IMR-90 (cell line): ENCODE measurements at regions not wholly inside any gene's neighbourhood (a gene's known extent, or its start where the extent isn't known, plus 50 kb on each side); places are given as distances from the start of the nearest gene placed in this dataset.

ENCODE experiments used
- ATAC-seq: fragments of 200-7000 bp; cut with Tn5 transposase; 2 replicates; pipeline ENCODE4 v1.9.1; 2020; ENCODE audit warnings: low read depth, mild to moderate bottlenecking, moderate library complexity
- BruUV-seq: library from RNA; stranded (reverse); fragments of 400-500 nt; replicated peaks from 2 replicates; lab custom pipeline; 2021; lab: Mats Ljungman, UMichigan
- CTCF ChIA-PET: fragments of 300-600 bp; formaldehyde crosslinking; extraction: SDS; loops from one replicate; lab custom pipeline; 2021; ENCODE audit warnings: antibody characterized with exemption; lab: Yijun Ruan, JAX
- POLR2A ChIA-PET: fragments of 300-600 bp; sonication (Branson Sonifier 250); formaldehyde crosslinking; loops from one replicate; lab custom pipeline; 2022; ENCODE audit warnings: antibody characterized with exemption; ENCODE audit not compliant: unreplicated experiment; lab: Charles Lee
- DNase-seq: peaks from one replicate; pipeline ENCODE4 v3.0.0; 2013
- H2AFZ ChIP-seq: replicated peaks from 2 replicates; pipeline ENCODE3; 2013; ENCODE audit warnings: low read length, mild to moderate bottlenecking; ENCODE audit not compliant: poor library complexity
- H2AK5ac ChIP-seq: 2 replicates; pipeline ENCODE4 v1.6.1; 2013; ENCODE audit warnings: low read depth, low read length, inconsistent platforms
- H2AK9ac ChIP-seq: replicated peaks from 2 replicates; pipeline ENCODE3; 2013; ENCODE audit warnings: mild to moderate bottlenecking, low read depth, low read length, moderate library complexity; ENCODE audit not compliant: poor library complexity
- H2BK120ac ChIP-seq: 2 replicates; pipeline ENCODE4 v1.6.1; 2013; ENCODE audit warnings: low read depth, low read length, inconsistent platforms
- H2BK15ac ChIP-seq: 3 replicates; pipeline ENCODE4 v1.6.1; 2013; ENCODE audit warnings: low read depth, low read length, inconsistent platforms
- H2BK20ac ChIP-seq: 2 replicates; pipeline ENCODE4 v1.6.1; 2013; ENCODE audit warnings: low read depth, mild to moderate bottlenecking, inconsistent platforms, low read length, moderate library complexity
- H2BK5ac ChIP-seq: 2 replicates; pipeline ENCODE4 v1.6.1; 2013; ENCODE audit warnings: mild to moderate bottlenecking, low read depth, low read length, inconsistent platforms; ENCODE audit not compliant: poor library complexity, severe bottlenecking
- H3K14ac ChIP-seq: replicated peaks from 2 replicates; pipeline ENCODE4 v1.6.1; 2013; ENCODE audit warnings: low read depth, low read length, inconsistent platforms
- H3K18ac ChIP-seq: 2 replicates; pipeline ENCODE4 v1.6.1; 2013; ENCODE audit warnings: low read depth, low read length, control low read depth
- H3K23ac ChIP-seq: 2 replicates; pipeline ENCODE4 v1.6.1; 2013; ENCODE audit warnings: low read depth, low read length, inconsistent platforms
- H3K27ac ChIP-seq: 2 replicates; pipeline ENCODE4 v1.5.1; 2013; ENCODE audit warnings: mild to moderate bottlenecking, control low read depth, low read length; ENCODE audit not compliant: insufficient read depth
- H3K27me3 ChIP-seq: 2 replicates; pipeline ENCODE4 v1.6.1; 2013; ENCODE audit warnings: low read length; ENCODE audit not compliant: control insufficient read depth, insufficient read depth
- H3K36me3 ChIP-seq: 2 replicates; pipeline ENCODE4 v1.6.1; 2013; ENCODE audit warnings: low read length, mixed read lengths; ENCODE audit not compliant: control insufficient read depth, insufficient read depth
- H3K4ac ChIP-seq: 2 replicates; pipeline ENCODE4 v1.6.1; 2013; ENCODE audit warnings: low read depth, low read length, inconsistent platforms
- H3K4me1 ChIP-seq: 2 replicates; pipeline ENCODE4 v1.6.1; 2013; ENCODE audit warnings: low read length, mixed read lengths; ENCODE audit not compliant: control insufficient read depth, insufficient read depth
- H3K4me2 ChIP-seq: 2 replicates; pipeline ENCODE4 v1.6.1; 2013; ENCODE audit warnings: low read depth, mild to moderate bottlenecking, control low read depth, low read length, moderate library complexity
- H3K4me3 ChIP-seq: 2 replicates; pipeline ENCODE4 v1.5.1; 2013; ENCODE audit warnings: low read depth, mild to moderate bottlenecking, control low read depth, low read length, moderate library complexity; ENCODE audit not compliant: insufficient read depth
- H3K56ac ChIP-seq: 2 replicates; pipeline ENCODE4 v1.6.1; 2013; ENCODE audit warnings: low read length, inconsistent platforms; ENCODE audit not compliant: insufficient read depth; ENCODE audit errors: extremely low read depth
- H3K79me1 ChIP-seq, 2 experiments: 2 replicates each; pipeline ENCODE4 v1.6.1; 2013; ENCODE audit warnings: low read length in 2 of 2, inconsistent platforms in 1 of 2, low read depth in 1 of 2
- H3K9ac ChIP-seq: 2 replicates; pipeline ENCODE4 v1.6.1; 2013; ENCODE audit warnings: low read depth, low read length, control low read depth
- H3K9me1 ChIP-seq: 2 replicates; pipeline ENCODE4 v1.6.1; 2013; ENCODE audit warnings: low read length, inconsistent platforms; ENCODE audit not compliant: insufficient read depth
- H3K9me3 ChIP-seq: 2 replicates; pipeline ENCODE4 v1.6.1; 2013; ENCODE audit warnings: low read length; ENCODE audit not compliant: control insufficient read depth, insufficient read depth
- H4K20me1 ChIP-seq: 2 replicates; pipeline ENCODE4 v1.6.1; 2013; ENCODE audit warnings: low read length, inconsistent platforms; ENCODE audit not compliant: insufficient read depth
- H4K5ac ChIP-seq: 2 replicates; pipeline ENCODE4 v1.6.1; 2013; ENCODE audit warnings: mild to moderate bottlenecking, low read depth, low read length, control low read depth
- H4K8ac ChIP-seq, 2 experiments: 2 replicates each; pipeline ENCODE4 v1.6.1; 2013; ENCODE audit warnings: low read depth in 2 of 2, low read length in 2 of 2, control low read depth in 1 of 2, inconsistent platforms in 1 of 2
- H4K91ac ChIP-seq: 2 replicates; pipeline ENCODE4 v1.6.1; 2013; ENCODE audit warnings: low read depth, low read length, inconsistent platforms; ENCODE audit not compliant: insufficient read depth
- FOS ChIP-seq: fragments of 150-350 bp; IDR thresholded peaks from 2 replicates; pipeline ENCODE4 v1.6.1; 2016; ENCODE audit warnings: low read depth, low read length
- MAFK ChIP-seq: IDR thresholded peaks from 2 replicates; pipeline ENCODE4 v1.6.1; 2012; ENCODE audit warnings: low read depth, low read length, improper control_type of control experiment
- MXI1 ChIP-seq: IDR thresholded peaks from 2 replicates; pipeline ENCODE4 v1.6.1; 2012; ENCODE audit warnings: low read depth, mild to moderate bottlenecking, low read length, moderate library complexity, borderline replicate concordance
- NFE2L2 ChIP-seq: fragments of 150-350 bp; IDR thresholded peaks from 2 replicates; pipeline ENCODE4 v1.6.1; 2016; ENCODE audit warnings: low read depth, mild to moderate bottlenecking, low read length
- POLR2A ChIP-seq: IDR thresholded peaks from 2 replicates; pipeline ENCODE4 v1.6.1; 2012; ENCODE audit warnings: mild to moderate bottlenecking, low read depth, low read length
- RAD21 ChIP-seq: IDR thresholded peaks from 2 replicates; pipeline ENCODE4 v1.6.1; 2012; ENCODE audit warnings: low read length, improper control_type of control experiment
- SMC3 ChIP-seq: fragments of 150-350 bp; IDR thresholded peaks from 2 replicates; pipeline ENCODE4 v1.6.1; 2016; ENCODE audit warnings: low read depth, mild to moderate bottlenecking, antibody characterized with exemption, low read length, moderate library complexity
- WGBS, 2 experiments: methylation state at CpG; one replicate each; pipeline versions ENCODE4 v1.1.5 to v1.1.7; 2013; ENCODE audit warnings: missing lambda C conversion rate in 2 of 2; ENCODE audit not compliant: insufficient read length in 1 of 2; ENCODE audit errors: extremely low coverage in 2 of 2; 5-methylcytosine and 5-hydroxymethylcytosine counted together
- dilution Hi-C: fragments of 300-500 bp; cut with HindIII; formaldehyde crosslinking; loops from one replicate; pipeline ENCODE4 v1.14.3; 2018; ENCODE audit warnings: low sequenced_read_pairs; ENCODE audit not compliant: unreplicated experiment
- in situ Hi-C: fragments of 300-500 bp; cut with MboI; formaldehyde crosslinking; loops from 3 replicates; pipeline ENCODE4 v1.14.3; 2019; ENCODE audit warnings: low sequenced_read_pairs, inconsistent platforms, mixed read lengths
- intact Hi-C: fragments of 100-400 bp; cut with micrococcal nuclease; formaldehyde crosslinking; loops from 2 replicates; pipeline ENCODE4 v1.10.0; 2022

GRCh38 chr3:80187981-80188380, 420.2 kb upstream of the ROBO1 start:
- ChIA-PET POLR2A (no interaction called here), CTCF (no interaction called here)
- Histone ChIP-seq H2BK5ac (no peak overlapping the region), H3K9me1 (no peaks in the 10 kb centered on the region), H3K27me3 (no peaks in the 10 kb centered on the region), H3K4me1 (no peaks in the 10 kb centered on the region), H3K56ac (no peak overlapping the region), H3K79me1 (no peaks in the 10 kb centered on the region), H2AFZ (no peak overlapping the region), H2BK120ac (no peak overlapping the region), H2AK5ac (no peak overlapping the region), H4K8ac (no peak overlapping the region), H3K27ac (no peak overlapping the region), H3K9me3 (no peaks in the 10 kb centered on the region), H3K14ac (no peak overlapping the region), H3K18ac (no peak overlapping the region), H2BK15ac (no peak overlapping the region), H2BK20ac (no peak overlapping the region), H3K23ac (no peak overlapping the region), H4K91ac (no peak overlapping the region), H2AK9ac (no peak overlapping the region), H4K5ac (no peak overlapping the region), H4K20me1 (no peaks in the 10 kb centered on the region), H3K36me3 (no peaks in the 10 kb centered on the region), H3K9ac (no peak overlapping the region), H3K4me2 (no peak overlapping the region), H3K4me3 (no peak overlapping the region), H3K4ac (no peak overlapping the region)
- dilution Hi-C loops = no loop called here
- intact Hi-C loops = no loop called here
- in situ Hi-C loops = no loop called here
- no CpG with 5 or more reads among the region's 2 CpGs for WGBS, 2 experiments
- no TSS peak for BruUV-seq
- TF ChIP-seq FOS (no peak), POLR2A (no peak), RAD21 (no peak), MXI1 (no peak), SMC3 (no peak), NFE2L2 (no peak), MAFK (no peak)
- ATAC-seq (no peak), DNase-seq (no peak)
